IMR-90 (cell line): ENCODE measurements at regions not wholly inside any gene's neighbourhood (a gene's known extent, or its start where the extent isn't known, plus 50 kb on each side); places are given as distances from the start of the nearest gene placed in this dataset.

Experiments used
- ATAC-seq: fragments of 200-7000 bp; cut with Tn5 transposase; 2 replicates; pipeline ENCODE4 v1.9.1; 2020; ENCODE audit warnings: low read depth, mild to moderate bottlenecking, moderate library complexity
- BruUV-seq: library from RNA; stranded (reverse); fragments of 400-500 nt; replicated peaks from 2 replicates; lab custom pipeline; 2021; lab: Mats Ljungman, UMichigan
- CTCF ChIA-PET: fragments of 300-600 bp; formaldehyde crosslinking; extraction: SDS; loops from one replicate; lab custom pipeline; 2021; ENCODE audit warnings: antibody characterized with exemption; lab: Yijun Ruan, JAX
- POLR2A ChIA-PET: fragments of 300-600 bp; sonication (Branson Sonifier 250); formaldehyde crosslinking; loops from one replicate; lab custom pipeline; 2022; ENCODE audit warnings: antibody characterized with exemption; ENCODE audit not compliant: unreplicated experiment; lab: Charles Lee
- DNase-seq: peaks from one replicate; pipeline ENCODE4 v3.0.0; 2013
- H2AFZ ChIP-seq: replicated peaks from 2 replicates; pipeline ENCODE3; 2013; ENCODE audit warnings: low read length, mild to moderate bottlenecking; ENCODE audit not compliant: poor library complexity
- H2AK5ac ChIP-seq: 2 replicates; pipeline ENCODE4 v1.6.1; 2013; ENCODE audit warnings: low read depth, low read length, inconsistent platforms
- H2AK9ac ChIP-seq: replicated peaks from 2 replicates; pipeline ENCODE3; 2013; ENCODE audit warnings: mild to moderate bottlenecking, low read depth, low read length, moderate library complexity; ENCODE audit not compliant: poor library complexity
- H2BK120ac ChIP-seq: 2 replicates; pipeline ENCODE4 v1.6.1; 2013; ENCODE audit warnings: low read depth, low read length, inconsistent platforms
- H2BK15ac ChIP-seq: 3 replicates; pipeline ENCODE4 v1.6.1; 2013; ENCODE audit warnings: low read depth, low read length, inconsistent platforms
- H2BK20ac ChIP-seq: 2 replicates; pipeline ENCODE4 v1.6.1; 2013; ENCODE audit warnings: low read depth, mild to moderate bottlenecking, inconsistent platforms, low read length, moderate library complexity
- H2BK5ac ChIP-seq: 2 replicates; pipeline ENCODE4 v1.6.1; 2013; ENCODE audit warnings: mild to moderate bottlenecking, low read depth, low read length, inconsistent platforms; ENCODE audit not compliant: poor library complexity, severe bottlenecking
- H3K14ac ChIP-seq: replicated peaks from 2 replicates; pipeline ENCODE4 v1.6.1; 2013; ENCODE audit warnings: low read depth, low read length, inconsistent platforms
- H3K18ac ChIP-seq: 2 replicates; pipeline ENCODE4 v1.6.1; 2013; ENCODE audit warnings: low read depth, low read length, control low read depth
- H3K23ac ChIP-seq: 2 replicates; pipeline ENCODE4 v1.6.1; 2013; ENCODE audit warnings: low read depth, low read length, inconsistent platforms
- H3K27ac ChIP-seq: 2 replicates; pipeline ENCODE4 v1.5.1; 2013; ENCODE audit warnings: mild to moderate bottlenecking, control low read depth, low read length; ENCODE audit not compliant: insufficient read depth
- H3K27me3 ChIP-seq: 2 replicates; pipeline ENCODE4 v1.6.1; 2013; ENCODE audit warnings: low read length; ENCODE audit not compliant: control insufficient read depth, insufficient read depth
- H3K36me3 ChIP-seq: 2 replicates; pipeline ENCODE4 v1.6.1; 2013; ENCODE audit warnings: low read length, mixed read lengths; ENCODE audit not compliant: control insufficient read depth, insufficient read depth
- H3K4ac ChIP-seq: 2 replicates; pipeline ENCODE4 v1.6.1; 2013; ENCODE audit warnings: low read depth, low read length, inconsistent platforms
- H3K4me1 ChIP-seq: 2 replicates; pipeline ENCODE4 v1.6.1; 2013; ENCODE audit warnings: low read length, mixed read lengths; ENCODE audit not compliant: control insufficient read depth, insufficient read depth
- H3K4me2 ChIP-seq: 2 replicates; pipeline ENCODE4 v1.6.1; 2013; ENCODE audit warnings: low read depth, mild to moderate bottlenecking, control low read depth, low read length, moderate library complexity
- H3K4me3 ChIP-seq: 2 replicates; pipeline ENCODE4 v1.5.1; 2013; ENCODE audit warnings: low read depth, mild to moderate bottlenecking, control low read depth, low read length, moderate library complexity; ENCODE audit not compliant: insufficient read depth
- H3K56ac ChIP-seq: 2 replicates; pipeline ENCODE4 v1.6.1; 2013; ENCODE audit warnings: low read length, inconsistent platforms; ENCODE audit not compliant: insufficient read depth; ENCODE audit errors: extremely low read depth
- H3K79me1 ChIP-seq, 2 experiments: 2 replicates each; pipeline ENCODE4 v1.6.1; 2013; ENCODE audit warnings: low read length in 2 of 2, inconsistent platforms in 1 of 2, low read depth in 1 of 2
- H3K9ac ChIP-seq: 2 replicates; pipeline ENCODE4 v1.6.1; 2013; ENCODE audit warnings: low read depth, low read length, control low read depth
- H3K9me1 ChIP-seq: 2 replicates; pipeline ENCODE4 v1.6.1; 2013; ENCODE audit warnings: low read length, inconsistent platforms; ENCODE audit not compliant: insufficient read depth
- H3K9me3 ChIP-seq: 2 replicates; pipeline ENCODE4 v1.6.1; 2013; ENCODE audit warnings: low read length; ENCODE audit not compliant: control insufficient read depth, insufficient read depth
- H4K20me1 ChIP-seq: 2 replicates; pipeline ENCODE4 v1.6.1; 2013; ENCODE audit warnings: low read length, inconsistent platforms; ENCODE audit not compliant: insufficient read depth
- H4K5ac ChIP-seq: 2 replicates; pipeline ENCODE4 v1.6.1; 2013; ENCODE audit warnings: mild to moderate bottlenecking, low read depth, low read length, control low read depth
- H4K8ac ChIP-seq, 2 experiments: 2 replicates each; pipeline ENCODE4 v1.6.1; 2013; ENCODE audit warnings: low read depth in 2 of 2, low read length in 2 of 2, control low read depth in 1 of 2, inconsistent platforms in 1 of 2
- H4K91ac ChIP-seq: 2 replicates; pipeline ENCODE4 v1.6.1; 2013; ENCODE audit warnings: low read depth, low read length, inconsistent platforms; ENCODE audit not compliant: insufficient read depth
- BHLHE40 ChIP-seq: fragments of 150-350 bp; IDR thresholded peaks from 2 replicates; pipeline ENCODE4 v1.6.1; 2016; ENCODE audit warnings: mild to moderate bottlenecking, low read depth, low read length
- CEBPB ChIP-seq: IDR thresholded peaks from 2 replicates; pipeline ENCODE4 v1.6.1; 2012; ENCODE audit warnings: low read depth, low read length, improper control_type of control experiment
- CHD1 ChIP-seq: IDR thresholded peaks from 2 replicates; pipeline ENCODE4 v1.6.1; 2012; ENCODE audit warnings: low read depth, low read length, improper control_type of control experiment
- FOS ChIP-seq: fragments of 150-350 bp; IDR thresholded peaks from 2 replicates; pipeline ENCODE4 v1.6.1; 2016; ENCODE audit warnings: low read depth, low read length
- MAFK ChIP-seq: IDR thresholded peaks from 2 replicates; pipeline ENCODE4 v1.6.1; 2012; ENCODE audit warnings: low read depth, low read length, improper control_type of control experiment
- POLR2A ChIP-seq: IDR thresholded peaks from 2 replicates; pipeline ENCODE4 v1.6.1; 2012; ENCODE audit warnings: mild to moderate bottlenecking, low read depth, low read length
- RAD21 ChIP-seq: IDR thresholded peaks from 2 replicates; pipeline ENCODE4 v1.6.1; 2012; ENCODE audit warnings: low read length, improper control_type of control experiment
- RCOR1 ChIP-seq: IDR thresholded peaks from 2 replicates; pipeline ENCODE4 v1.6.1; 2012; ENCODE audit warnings: mild to moderate bottlenecking, low read length, improper control_type of control experiment; ENCODE audit not compliant: insufficient replicate concordance
- WGBS, 2 experiments: methylation state at CpG; one replicate each; pipeline versions ENCODE4 v1.1.5 to v1.1.7; 2013; ENCODE audit warnings: missing lambda C conversion rate in 2 of 2; ENCODE audit not compliant: insufficient read length in 1 of 2; ENCODE audit errors: extremely low coverage in 2 of 2; 5-methylcytosine and 5-hydroxymethylcytosine counted together
- dilution Hi-C: fragments of 300-500 bp; cut with HindIII; formaldehyde crosslinking; loops from one replicate; pipeline ENCODE4 v1.14.3; 2018; ENCODE audit warnings: low sequenced_read_pairs; ENCODE audit not compliant: unreplicated experiment
- in situ Hi-C: fragments of 300-500 bp; cut with MboI; formaldehyde crosslinking; loops from 3 replicates; pipeline ENCODE4 v1.14.3; 2019; ENCODE audit warnings: low sequenced_read_pairs, inconsistent platforms, mixed read lengths
- intact Hi-C: fragments of 100-400 bp; cut with micrococcal nuclease; formaldehyde crosslinking; loops from 2 replicates; pipeline ENCODE4 v1.10.0; 2022
- TF ChIP-seq, protein P1 (sequence below): conservative IDR thresholded peaks from 2 replicates; pipeline ENCODE4 v1.5.1; 2012; ENCODE audit warnings: mild to moderate bottlenecking, low read depth, low read length, improper control_type of control experiment
- TF ChIP-seq, protein P2 (sequence below): fragments of 150-350 bp; IDR thresholded peaks from 2 replicates; pipeline ENCODE4 v1.6.1; 2016; ENCODE audit warnings: low read depth, mild to moderate bottlenecking, low read length, moderate library complexity, borderline replicate concordance

DNA sequence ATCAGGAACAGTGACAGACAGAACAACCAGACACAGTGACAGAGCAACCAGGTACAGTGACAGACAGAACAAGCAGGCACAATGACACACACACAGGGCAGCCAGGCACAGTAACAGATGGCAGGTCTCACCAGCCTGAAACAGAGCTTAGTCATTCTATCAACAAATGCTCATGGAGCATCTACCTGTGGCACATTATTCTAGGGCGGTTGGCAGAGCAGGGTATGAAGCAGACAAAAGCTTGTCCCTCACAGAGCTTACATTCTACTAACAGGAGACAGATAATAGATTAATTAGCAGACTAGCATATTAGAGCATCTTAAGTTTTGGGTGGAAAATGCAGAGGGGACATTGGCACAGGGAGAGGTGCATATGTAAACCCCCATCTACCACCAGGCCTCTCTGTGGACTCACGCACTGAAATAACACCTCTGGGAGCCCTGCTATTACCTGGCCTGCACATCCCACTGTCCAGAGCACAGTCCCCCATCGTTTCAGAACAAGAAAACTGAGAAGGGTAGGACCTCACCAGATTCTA is 64.1 kb upstream of the RAB6C start:
- no peak overlapping the region for H3K27ac ChIP-seq
- H4K5ac ChIP-seq = no peak overlapping the region
- intact Hi-C loops = no loop called here
- no TSS peak for BruUV-seq
- TF ChIP-seq, protein P1, sequence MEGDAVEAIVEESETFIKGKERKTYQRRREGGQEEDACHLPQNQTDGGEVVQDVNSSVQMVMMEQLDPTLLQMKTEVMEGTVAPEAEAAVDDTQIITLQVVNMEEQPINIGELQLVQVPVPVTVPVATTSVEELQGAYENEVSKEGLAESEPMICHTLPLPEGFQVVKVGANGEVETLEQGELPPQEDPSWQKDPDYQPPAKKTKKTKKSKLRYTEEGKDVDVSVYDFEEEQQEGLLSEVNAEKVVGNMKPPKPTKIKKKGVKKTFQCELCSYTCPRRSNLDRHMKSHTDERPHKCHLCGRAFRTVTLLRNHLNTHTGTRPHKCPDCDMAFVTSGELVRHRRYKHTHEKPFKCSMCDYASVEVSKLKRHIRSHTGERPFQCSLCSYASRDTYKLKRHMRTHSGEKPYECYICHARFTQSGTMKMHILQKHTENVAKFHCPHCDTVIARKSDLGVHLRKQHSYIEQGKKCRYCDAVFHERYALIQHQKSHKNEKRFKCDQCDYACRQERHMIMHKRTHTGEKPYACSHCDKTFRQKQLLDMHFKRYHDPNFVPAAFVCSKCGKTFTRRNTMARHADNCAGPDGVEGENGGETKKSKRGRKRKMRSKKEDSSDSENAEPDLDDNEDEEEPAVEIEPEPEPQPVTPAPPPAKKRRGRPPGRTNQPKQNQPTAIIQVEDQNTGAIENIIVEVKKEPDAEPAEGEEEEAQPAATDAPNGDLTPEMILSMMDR = no peak
- TF ChIP-seq CEBPB (no peak), MAFK (no peak), RAD21 (no peak), RCOR1 (no peak), FOS (no peak), POLR2A (no peak), BHLHE40 (no peak), CHD1 (no peak)
- TF ChIP-seq, protein P2, sequence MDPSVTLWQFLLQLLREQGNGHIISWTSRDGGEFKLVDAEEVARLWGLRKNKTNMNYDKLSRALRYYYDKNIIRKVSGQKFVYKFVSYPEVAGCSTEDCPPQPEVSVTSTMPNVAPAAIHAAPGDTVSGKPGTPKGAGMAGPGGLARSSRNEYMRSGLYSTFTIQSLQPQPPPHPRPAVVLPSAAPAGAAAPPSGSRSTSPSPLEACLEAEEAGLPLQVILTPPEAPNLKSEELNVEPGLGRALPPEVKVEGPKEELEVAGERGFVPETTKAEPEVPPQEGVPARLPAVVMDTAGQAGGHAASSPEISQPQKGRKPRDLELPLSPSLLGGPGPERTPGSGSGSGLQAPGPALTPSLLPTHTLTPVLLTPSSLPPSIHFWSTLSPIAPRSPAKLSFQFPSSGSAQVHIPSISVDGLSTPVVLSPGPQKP = no peak
- H4K20me1 ChIP-seq = no peaks in the 10 kb centered on the region
- H2AK9ac ChIP-seq = no peak overlapping the region
- ChIA-PET CTCF (no interaction called here), POLR2A (no interaction called here)
- ATAC-seq (no peak), DNase-seq (no peak)
- no peak overlapping the region for H4K91ac ChIP-seq
- no peak overlapping the region for H2BK15ac ChIP-seq
- H3K23ac ChIP-seq = no peak overlapping the region
- no peak overlapping the region for H3K4ac ChIP-seq
- H3K36me3 ChIP-seq = no peaks in the 10 kb centered on the region
- no peaks in the 10 kb centered on the region for H3K4me1 ChIP-seq
- H3K9me1 ChIP-seq = no peaks in the 10 kb centered on the region
- WGBS, 2 experiments = no CpG with 5 or more reads among the region's 3 CpGs
- no peak overlapping the region for H3K56ac ChIP-seq
- no peaks in the 10 kb centered on the region for H3K9me3 ChIP-seq
- H3K9ac ChIP-seq = no peak overlapping the region
- dilution Hi-C loops = no loop called here
- H3K4me2 ChIP-seq = no peak overlapping the region
- no peak overlapping the region for H3K18ac ChIP-seq
- H2BK120ac ChIP-seq = no peak overlapping the region
- no peaks in the 10 kb centered on the region for H3K27me3 ChIP-seq
- no peak overlapping the region for H2BK20ac ChIP-seq
- H3K4me3 ChIP-seq = no peak overlapping the region
- H4K8ac ChIP-seq = no peak overlapping the region
- H3K14ac ChIP-seq = no peak overlapping the region
- H2AFZ ChIP-seq = no peak overlapping the region
- no peaks in the 10 kb centered on the region for H3K79me1 ChIP-seq
- in situ Hi-C loops = no loop called here
- H2BK5ac ChIP-seq = no peak overlapping the region
- no peak overlapping the region for H2AK5ac ChIP-seq
